ENCODE measurements at regions not wholly inside any gene's neighbourhood (a gene's known extent, or its start where the extent isn't known, plus 50 kb on each side); places are given as distances from the start of the nearest gene placed in this dataset.

DNA sequence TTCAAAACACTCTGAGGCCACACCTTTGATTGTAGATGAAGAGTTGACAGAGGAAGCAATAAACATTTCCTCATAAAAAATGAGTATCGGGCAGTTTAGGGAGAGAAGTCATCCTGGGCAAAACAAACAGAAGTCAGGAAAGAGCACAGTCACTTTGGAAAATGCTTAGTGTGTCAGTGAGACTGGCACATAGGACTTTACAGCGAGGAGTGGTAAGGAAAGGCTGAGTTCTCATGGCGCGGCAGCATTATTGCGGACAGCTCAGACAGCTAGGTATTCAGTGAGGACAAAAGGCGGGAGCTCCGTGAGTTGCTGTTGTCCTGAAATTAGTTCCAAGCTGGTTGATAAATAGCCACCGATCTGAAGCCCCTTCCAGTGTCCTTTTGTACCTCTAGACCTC, 229.9 kb downstream of the SNAPC1 start:
- ATAC-seq (no peak), DNase-seq (no peak)
- no peak overlapping the region for H3K27ac ChIP-seq
- no peaks in the 10 kb centered on the region for H3K27me3 ChIP-seq
- H3K4me1 ChIP-seq, result no peaks in the 10 kb centered on the region
- in situ Hi-C loops (cut with MboI; ENCODE audit: low sequenced_read_pairs in 4 of 4) (no loop called here), intact Hi-C loops (cut with DNase I; ENCODE audit: low total_unique reads) (no loop called here)
- H3K9me3 ChIP-seq, result no peaks in the 10 kb centered on the region
- no peak overlapping the region for H3K4me3 ChIP-seq
- TF ChIP-seq POLR2A (IDR thresholded peaks at IDR 0.05) (no peak), CTCF (IDR thresholded peaks at IDR 0.05 in 4 of 5, conservative IDR thresholded peaks at IDR 0.05 in 1 of 5) (no peak)
- H3K36me3 ChIP-seq, result no peaks in the 10 kb centered on the region

- no peak overlapping the region for H3K4me3 ChIP-seq
- ATAC-seq, result no peak
- no peaks in the 10 kb centered on the region for H3K4me1 ChIP-seq
- intact Hi-C loops (cut with DNase I; ENCODE audit: low total_unique reads), result no loop called here
- DNase-seq, result no peak
- TF ChIP-seq CTCF (IDR thresholded peaks at IDR 0.05 in 4 of 5, conservative IDR thresholded peaks at IDR 0.05 in 1 of 5), result no peak
- no peak for TF ChIP-seq POLR2A (IDR thresholded peaks at IDR 0.05)
- H3K9me3 ChIP-seq, result no peaks in the 10 kb centered on the region
- in situ Hi-C loops (cut with MboI; ENCODE audit: low sequenced_read_pairs in 4 of 4), result no loop called here
- H3K36me3 ChIP-seq, result no peaks in the 10 kb centered on the region
- H3K27ac ChIP-seq, result no peak overlapping the region
- no peaks in the 10 kb centered on the region for H3K27me3 ChIP-seq
Measured at GRCh38 chr14:61992926-61993325, 230.7 kb downstream of the SNAPC1 start.

GRCh38 chr14:61994589-61994988, 232.4 kb downstream of the SNAPC1 start:
- Histone ChIP-seq H3K9me3 (no peaks in the 10 kb centered on the region), H3K36me3 (no peaks in the 10 kb centered on the region), H3K4me1 (no peaks in the 10 kb centered on the region), H3K27ac (no peak overlapping the region), H3K4me3 (no peak overlapping the region), H3K27me3 (no peaks in the 10 kb centered on the region)
- TF ChIP-seq CTCF (IDR thresholded peaks at IDR 0.05 in 4 of 5, conservative IDR thresholded peaks at IDR 0.05 in 1 of 5), result no peak
- no peak for TF ChIP-seq POLR2A (IDR thresholded peaks at IDR 0.05)
- intact Hi-C loops (cut with DNase I; ENCODE audit: low total_unique reads), result no loop called here
- DNase-seq, result no peak
- ATAC-seq, result no peak
- in situ Hi-C loops (cut with MboI; ENCODE audit: low sequenced_read_pairs in 4 of 4), result no loop called here

DNA sequence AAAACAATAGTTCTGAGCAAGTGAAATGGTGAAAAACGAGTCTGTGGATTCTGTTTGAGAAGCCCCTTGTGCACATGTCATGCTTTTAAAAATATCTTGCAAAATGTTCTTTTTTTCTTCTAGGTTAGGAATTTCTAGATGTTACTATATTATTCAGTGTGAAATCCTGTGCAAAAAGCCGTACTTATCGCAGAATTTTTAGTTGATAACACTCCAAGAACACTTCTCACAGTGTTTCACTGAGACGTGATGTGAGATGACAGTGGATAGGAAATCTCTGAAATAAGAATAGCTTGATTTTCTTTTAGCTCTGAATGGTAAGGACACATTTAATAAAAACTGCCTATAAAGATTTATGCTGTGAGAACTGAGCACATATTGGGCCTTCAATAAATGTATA, 234.5 kb downstream of the SNAPC1 start:
- Histone ChIP-seq H3K36me3 (no peaks in the 10 kb centered on the region), H3K9me3 (no peaks in the 10 kb centered on the region), H3K27me3 (no peaks in the 10 kb centered on the region), H3K4me3 (no peak overlapping the region), H3K4me1 (no peaks in the 10 kb centered on the region), H3K27ac (no peak overlapping the region)
- DNase-seq, result no peak
- intact Hi-C loops (cut with DNase I; ENCODE audit: low total_unique reads), result no loop called here
- in situ Hi-C loops (cut with MboI; ENCODE audit: low sequenced_read_pairs in 4 of 4), result no loop called here
- TF ChIP-seq CTCF (IDR thresholded peaks at IDR 0.05 in 4 of 5, conservative IDR thresholded peaks at IDR 0.05 in 1 of 5) (no peak), POLR2A (IDR thresholded peaks at IDR 0.05) (no peak)
- ATAC-seq, result no peak

DNA sequence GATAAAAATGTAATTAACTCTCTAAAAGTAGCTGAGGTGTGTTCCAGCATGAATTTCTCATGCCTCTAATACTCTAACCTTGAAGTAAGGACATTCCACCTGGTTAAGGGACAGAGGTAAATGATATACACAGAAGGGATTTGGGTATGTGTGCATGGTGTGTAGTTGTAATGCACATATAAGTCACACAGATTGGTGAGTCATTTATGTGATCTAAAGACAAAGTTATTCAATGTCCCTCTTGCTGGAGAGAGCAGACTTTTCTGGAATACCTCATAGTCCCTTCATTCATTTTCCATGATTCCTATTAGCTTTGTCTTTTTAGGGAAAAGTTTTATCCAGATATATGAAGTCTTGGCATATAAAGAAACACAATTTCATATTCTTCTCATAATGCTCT, 234.9 kb downstream of the SNAPC1 start:
- DNase-seq (no peak), ATAC-seq (no peak)
- Histone ChIP-seq H3K4me3 (no peak overlapping the region), H3K27ac (no peak overlapping the region), H3K36me3 (no peaks in the 10 kb centered on the region), H3K9me3 (no peaks in the 10 kb centered on the region), H3K27me3 (no peaks in the 10 kb centered on the region), H3K4me1 (no peaks in the 10 kb centered on the region)
- TF ChIP-seq CTCF (IDR thresholded peaks at IDR 0.05 in 4 of 5, conservative IDR thresholded peaks at IDR 0.05 in 1 of 5) (no peak), POLR2A (IDR thresholded peaks at IDR 0.05) (no peak)
- in situ Hi-C loops (cut with MboI; ENCODE audit: low sequenced_read_pairs in 4 of 4), result no loop called here
- intact Hi-C loops (cut with DNase I; ENCODE audit: low total_unique reads), result no loop called here
